AG04450 (cell line): ENCODE measurements at regions not wholly inside any gene's neighbourhood (a gene's known extent, or its start where the extent isn't known, plus 50 kb on each side); places are given as distances from the start of the nearest gene placed in this dataset.

Experiments used
- CTCF ChIA-PET: fragments of 300-600, 350-600 bp; formaldehyde crosslinking; extraction: SDS; loops from one replicate; lab custom pipeline; 2022; ENCODE audit warnings: antibody characterized with exemption, inconsistent platforms; lab: Charles Lee
- POLR2A ChIA-PET: fragments of 350-600 bp; formaldehyde crosslinking; extraction: SDS; loops from one replicate; lab custom pipeline; 2021; ENCODE audit warnings: antibody characterized with exemption, inconsistent platforms; lab: Yijun Ruan, JAX
- DNase-seq: peaks from one replicate; pipeline ENCODE4 v3.0.0-alpha.2; 2011; ENCODE audit warnings: low read depth, low spot score
- H3K27ac ChIP-seq: one replicate; pipeline ENCODE4 v1.5.1; 2012; ENCODE audit warnings: low read depth, low read length, control low read depth
- H3K27me3 ChIP-seq: one replicate; pipeline ENCODE4 v1.6.0; 2012; ENCODE audit warnings: low read length; ENCODE audit not compliant: control insufficient read depth, insufficient read depth
- H3K4me3 ChIP-seq: 2 replicates; pipeline ENCODE4 v1.5.1; 2011; ENCODE audit warnings: mild to moderate bottlenecking, low read depth, low read length, control low read depth
- H3K9me3 ChIP-seq: 2 replicates; pipeline ENCODE4 v1.5.1; 2012; ENCODE audit warnings: low read length; ENCODE audit not compliant: control insufficient read depth, insufficient read depth
- TF ChIP-seq, protein P1 (sequence below): IDR thresholded peaks from 2 replicates; pipeline ENCODE4 v1.5.1; 2011; ENCODE audit warnings: low read depth, low read length, control low read depth, inconsistent platforms

DNA sequence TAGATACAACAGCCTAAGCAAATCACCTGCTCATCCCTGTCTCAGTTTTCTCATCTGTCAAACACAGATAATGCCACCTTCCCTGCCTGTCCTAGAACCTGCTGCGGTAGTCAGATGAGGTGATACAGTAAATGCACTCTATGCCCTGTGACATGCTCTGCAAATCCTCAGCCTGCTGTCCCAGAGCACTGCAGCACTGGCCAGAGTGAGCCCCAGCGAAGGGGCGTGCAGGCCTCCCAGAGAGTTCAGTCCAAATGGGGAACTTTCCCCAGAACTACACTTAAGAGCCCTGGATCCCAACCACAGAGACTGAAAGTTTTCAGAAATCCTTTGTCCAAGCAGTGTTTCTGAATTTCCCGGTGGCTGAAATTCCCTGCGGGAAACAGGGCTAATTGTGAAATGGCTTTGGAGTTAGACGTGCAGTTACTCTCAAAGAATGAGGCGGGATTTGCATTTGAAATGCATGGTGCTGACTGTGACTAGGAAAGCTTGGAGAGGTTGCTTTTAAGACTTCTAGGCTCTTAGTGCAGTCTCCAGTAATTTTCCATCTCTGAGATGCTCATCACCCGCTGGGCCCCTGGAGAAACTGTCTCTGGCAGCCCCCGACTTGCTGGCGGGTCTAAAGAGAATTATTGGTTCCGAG is 206.5 kb upstream of the AJAP1 start:
- peaks cover 58% of the 10 kb centered on the region for H3K9me3 ChIP-seq
- no peak overlapping the region for H3K27ac ChIP-seq
- H3K27me3 ChIP-seq, result no peaks in the 10 kb centered on the region
- no peak overlapping the region for H3K4me3 ChIP-seq
- DNase-seq, result no peak
- POLR2A ChIA-PET, result no interaction called here
- CTCF ChIA-PET, result no interaction called here
- TF ChIP-seq, protein P1, sequence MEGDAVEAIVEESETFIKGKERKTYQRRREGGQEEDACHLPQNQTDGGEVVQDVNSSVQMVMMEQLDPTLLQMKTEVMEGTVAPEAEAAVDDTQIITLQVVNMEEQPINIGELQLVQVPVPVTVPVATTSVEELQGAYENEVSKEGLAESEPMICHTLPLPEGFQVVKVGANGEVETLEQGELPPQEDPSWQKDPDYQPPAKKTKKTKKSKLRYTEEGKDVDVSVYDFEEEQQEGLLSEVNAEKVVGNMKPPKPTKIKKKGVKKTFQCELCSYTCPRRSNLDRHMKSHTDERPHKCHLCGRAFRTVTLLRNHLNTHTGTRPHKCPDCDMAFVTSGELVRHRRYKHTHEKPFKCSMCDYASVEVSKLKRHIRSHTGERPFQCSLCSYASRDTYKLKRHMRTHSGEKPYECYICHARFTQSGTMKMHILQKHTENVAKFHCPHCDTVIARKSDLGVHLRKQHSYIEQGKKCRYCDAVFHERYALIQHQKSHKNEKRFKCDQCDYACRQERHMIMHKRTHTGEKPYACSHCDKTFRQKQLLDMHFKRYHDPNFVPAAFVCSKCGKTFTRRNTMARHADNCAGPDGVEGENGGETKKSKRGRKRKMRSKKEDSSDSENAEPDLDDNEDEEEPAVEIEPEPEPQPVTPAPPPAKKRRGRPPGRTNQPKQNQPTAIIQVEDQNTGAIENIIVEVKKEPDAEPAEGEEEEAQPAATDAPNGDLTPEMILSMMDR, result no peak

DNA sequence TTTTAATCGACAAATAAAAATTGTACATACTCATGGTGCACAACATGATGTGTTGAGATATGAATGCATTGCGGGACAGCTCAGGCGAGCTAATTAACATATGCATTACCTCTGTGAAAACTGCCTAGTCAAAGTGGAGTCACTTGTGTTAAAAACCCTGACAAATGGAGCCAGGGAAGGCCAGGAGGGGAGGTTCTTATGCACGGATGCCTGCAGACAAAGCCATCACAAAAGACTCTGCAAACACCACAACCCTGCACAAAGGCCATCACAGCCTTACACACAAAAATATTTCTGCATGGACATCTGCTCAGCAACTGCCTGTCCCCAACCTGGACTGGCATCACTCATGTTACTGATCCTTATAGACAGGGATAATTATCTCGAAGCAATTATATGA is 204.4 kb upstream of the AJAP1 start:
- H3K27ac ChIP-seq, result no peak overlapping the region
- no peaks in the 10 kb centered on the region for H3K27me3 ChIP-seq
- TF ChIP-seq, protein P1, result no peak
- CTCF ChIA-PET, result no interaction called here
- no peak overlapping the region for H3K4me3 ChIP-seq
- POLR2A ChIA-PET, result no interaction called here
- peaks cover 57% of the 10 kb centered on the region for H3K9me3 ChIP-seq
- no peak for DNase-seq

GRCh38 chr1:4452701-4453100 is 201.7 kb upstream of the AJAP1 start:
- Histone ChIP-seq H3K9me3 (peaks cover 62% of the 10 kb centered on the region), H3K4me3 (no peak overlapping the region), H3K27ac (no peak overlapping the region), H3K27me3 (no peaks in the 10 kb centered on the region)
- DNase-seq, result no peak
- TF ChIP-seq, protein P1, result no peak
- ChIA-PET POLR2A (no interaction called here), CTCF (no interaction called here)

- no peaks in the 10 kb centered on the region for H3K27me3 ChIP-seq
- ChIA-PET CTCF (no interaction called here), POLR2A (no interaction called here)
- no peak overlapping the region for H3K27ac ChIP-seq
- peaks cover 74% of the 10 kb centered on the region for H3K9me3 ChIP-seq
- DNase-seq, result no peak
- no peak overlapping the region for H3K4me3 ChIP-seq
- TF ChIP-seq, protein P1, result no peak
Measured at GRCh38 chr1:4460052-4460451, 194.4 kb upstream of the AJAP1 start.

GRCh38 chr1:4460651-4461050 is 193.8 kb upstream of the AJAP1 start:
- H3K27ac ChIP-seq, result no peak overlapping the region
- peaks cover 78% of the 10 kb centered on the region for H3K9me3 ChIP-seq
- TF ChIP-seq, protein P1, result no peak
- CTCF ChIA-PET, result no interaction called here
- DNase-seq, result no peak
- POLR2A ChIA-PET, result no interaction called here
- no peak overlapping the region for H3K4me3 ChIP-seq
- H3K27me3 ChIP-seq, result no peaks in the 10 kb centered on the region
